ENCODE measurements at regions not wholly inside any gene's neighbourhood (a gene's known extent, or its start where the extent isn't known, plus 50 kb on each side); places are given as distances from the start of the nearest gene placed in this dataset.

- no peak for TF ChIP-seq CTCF (IDR thresholded peaks at IDR 0.05)
- no peak for TF ChIP-seq POLR2A (IDR thresholded peaks at IDR 0.05)
These were observed 559.8 kb downstream of the ZWINT start for GRCh38 chr10:55801353-55801661.

All from uterus (tissue), 2 donors.